ENCODE measurements at regions not wholly inside any gene's neighbourhood (a gene's known extent, or its start where the extent isn't known, plus 50 kb on each side); places are given as distances from the start of the nearest gene placed in this dataset.

DNA sequence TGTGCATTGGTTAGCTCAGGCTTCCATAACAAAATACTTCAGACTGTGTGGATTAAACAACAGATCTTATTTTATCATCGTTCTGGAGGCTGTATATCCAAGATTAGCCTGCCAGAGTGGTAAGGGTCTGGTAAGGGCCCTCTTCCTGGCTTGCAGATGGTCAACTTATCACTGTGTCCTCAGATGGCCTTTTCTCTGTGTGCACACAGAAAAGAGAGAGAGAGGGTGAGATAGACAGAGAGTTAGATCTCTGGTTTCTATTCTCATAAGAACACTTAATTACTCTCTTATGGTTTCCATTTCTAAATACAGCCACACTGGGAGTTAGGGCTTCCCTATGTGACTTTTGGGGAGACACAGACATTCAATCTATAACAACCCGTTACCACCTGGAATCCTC, 1003.5 kb downstream of the TSN start:
- no peaks in the 10 kb centered on the region for H3K36me3 ChIP-seq (ENCODE audit: control insufficient read depth, insufficient read depth, low read length)
- no peak for TF ChIP-seq CTCF (IDR thresholded peaks at IDR 0.05; ENCODE audit: insufficient read depth, low read length, poor library complexity, severe bottlenecking)
- no peaks in the 10 kb centered on the region for H3K27me3 ChIP-seq (ENCODE audit: control insufficient read depth, insufficient read depth, low read length)
- H3K4me3 ChIP-seq (ENCODE audit: low read depth, low read length), result no peak overlapping the region
- DNase-seq (ENCODE audit: low read depth), result no peak

DNA sequence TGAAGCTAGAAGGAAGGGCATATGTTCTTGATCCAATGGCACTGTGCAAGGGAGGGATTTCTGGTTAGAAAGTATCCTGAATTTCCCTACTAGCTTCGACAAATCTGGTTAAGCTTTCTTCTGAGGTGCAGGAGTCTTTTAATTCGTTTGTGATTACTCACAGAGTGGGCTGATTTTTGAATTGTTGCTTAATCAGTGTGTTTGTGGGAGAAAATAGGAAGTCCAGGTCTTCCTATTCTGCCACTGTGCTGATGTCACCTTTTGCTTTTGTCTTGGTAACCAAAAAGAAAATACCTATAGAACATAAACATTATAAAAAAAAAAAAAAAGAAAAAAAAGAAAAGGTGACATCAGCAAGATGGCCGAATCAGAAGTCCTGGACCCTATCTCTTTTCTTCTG, 1008.6 kb downstream of the TSN start:
- H3K4me3 ChIP-seq (ENCODE audit: low read depth, low read length), result no peak overlapping the region

DNA sequence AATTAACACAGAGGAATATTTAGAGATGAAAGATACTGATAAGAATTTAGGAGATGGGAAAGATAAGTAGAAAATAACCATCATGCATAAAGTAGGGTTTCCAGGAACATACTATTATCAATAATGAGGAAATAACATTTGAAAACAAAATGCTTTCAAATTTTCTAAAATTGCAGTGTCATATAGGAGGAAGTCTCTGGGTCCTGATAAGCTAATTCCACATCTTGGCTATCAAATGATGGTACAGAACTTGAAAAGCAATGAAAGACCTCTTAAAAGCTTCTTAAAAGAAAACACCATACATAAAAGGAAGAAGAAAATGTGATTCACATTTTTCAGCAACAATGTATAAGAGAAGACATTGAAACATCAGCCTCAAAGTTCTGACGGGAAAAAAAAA, 1024.8 kb downstream of the TSN start:
- no peaks in the 10 kb centered on the region for H3K27me3 ChIP-seq (ENCODE audit: control insufficient read depth, insufficient read depth, low read length)
- TF ChIP-seq CTCF (IDR thresholded peaks at IDR 0.05; ENCODE audit: insufficient read depth, low read length, poor library complexity, severe bottlenecking), result no peak
- H3K36me3 ChIP-seq (ENCODE audit: control insufficient read depth, insufficient read depth, low read length), result no peaks in the 10 kb centered on the region
- no peak for DNase-seq (ENCODE audit: low read depth)
- no peak overlapping the region for H3K4me3 ChIP-seq (ENCODE audit: low read depth, low read length)

More for the DNA sequence above, 1008.6 kb downstream of the TSN start:
- DNase-seq (ENCODE audit: low read depth), result no peak
- H3K36me3 ChIP-seq (ENCODE audit: control insufficient read depth, insufficient read depth, low read length), result no peaks in the 10 kb centered on the region
- H3K27me3 ChIP-seq (ENCODE audit: control insufficient read depth, insufficient read depth, low read length), result no peaks in the 10 kb centered on the region
- TF ChIP-seq CTCF (IDR thresholded peaks at IDR 0.05; ENCODE audit: insufficient read depth, low read length, poor library complexity, severe bottlenecking), result no peak

GRCh38 chr2:122794100-122794499, 1038.6 kb downstream of the TSN start:
- Histone ChIP-seq H3K36me3 (ENCODE audit: control insufficient read depth, insufficient read depth, low read length) (no peaks in the 10 kb centered on the region), H3K27me3 (ENCODE audit: control insufficient read depth, insufficient read depth, low read length) (no peaks in the 10 kb centered on the region), H3K4me3 (ENCODE audit: low read depth, low read length) (no peak overlapping the region)
- no peak for TF ChIP-seq CTCF (IDR thresholded peaks at IDR 0.05; ENCODE audit: insufficient read depth, low read length, poor library complexity, severe bottlenecking)
- no peak for DNase-seq (ENCODE audit: low read depth)

GRCh38 chr2:122795763-122796162, 1040.3 kb downstream of the TSN start:
- DNase-seq (ENCODE audit: low read depth), result no peak
- TF ChIP-seq CTCF (IDR thresholded peaks at IDR 0.05; ENCODE audit: insufficient read depth, low read length, poor library complexity, severe bottlenecking), result no peak
- no peaks in the 10 kb centered on the region for H3K36me3 ChIP-seq (ENCODE audit: control insufficient read depth, insufficient read depth, low read length)
- H3K27me3 ChIP-seq (ENCODE audit: control insufficient read depth, insufficient read depth, low read length), result no peaks in the 10 kb centered on the region
- no peak overlapping the region for H3K4me3 ChIP-seq (ENCODE audit: low read depth, low read length)

- no peaks in the 10 kb centered on the region for H3K27me3 ChIP-seq (ENCODE audit: control insufficient read depth, insufficient read depth, low read length)
- no peak for DNase-seq (ENCODE audit: low read depth)
- TF ChIP-seq CTCF (IDR thresholded peaks at IDR 0.05; ENCODE audit: insufficient read depth, low read length, poor library complexity, severe bottlenecking), result no peak
- H3K36me3 ChIP-seq (ENCODE audit: control insufficient read depth, insufficient read depth, low read length), result no peaks in the 10 kb centered on the region
- no peak overlapping the region for H3K4me3 ChIP-seq (ENCODE audit: low read depth, low read length)
Observed at GRCh38 chr2:122799391-122799790, 1043.9 kb downstream of the TSN start.
